Embryonic facial prominence (tissue), 1 donor: ENCODE measurements at regions not wholly inside any gene's neighbourhood (a gene's known extent, or its start where the extent isn't known, plus 50 kb on each side); places are given as distances from the start of the nearest gene placed in this dataset.
A peak's percentile ranks its signal among the peaks of the same experiment; 100 is the strongest.
"Not testable (repeated sequence)": the region's sequence is repeated elsewhere in the genome, so short reads cannot be mapped to it uniquely, and the experiment has no call there.

Experiments used
- DNase-seq: peaks from one replicate; pipeline ENCODE4 v3.0.0-alpha.2; 2016; ENCODE audit errors: extremely low spot score

GRCh38 chr4:9505341-9505740, 61.1 kb downstream of the DEFB131A start:
- not testable (repeated sequence) for DNase-seq

- not testable (repeated sequence) for DNase-seq
These were observed 62.5 kb downstream of the DEFB131A start for GRCh38 chr4:9506672-9507071.

- not testable (repeated sequence) for DNase-seq
These were observed 68.7 kb downstream of the DEFB131A start for GRCh38 chr4:9512941-9513340.

GRCh38 chr4:9519631-9520030, 75.4 kb downstream of the DEFB131A start:
- not testable (repeated sequence) for DNase-seq

GRCh38 chr4:9522903-9523302, 78.7 kb downstream of the DEFB131A start:
- not testable (repeated sequence) for DNase-seq

- DNase-seq: not testable (repeated sequence)
These were observed 80.2 kb downstream of the DEFB131A start for GRCh38 chr4:9524406-9524805.

GRCh38 chr4:9532134-9532862, 88.1 kb downstream of the DEFB131A start:
- DNase-seq: peak; percentile 6

- not testable (repeated sequence) for DNase-seq
These were observed 88.6 kb downstream of the DEFB131A start for GRCh38 chr4:9532863-9533192.

- DNase-seq: not testable (repeated sequence)
These were observed 92.9 kb downstream of the DEFB131A start for GRCh38 chr4:9537101-9537500.

- DNase-seq: not testable (repeated sequence)
These were observed 95.8 kb downstream of the DEFB131A start for GRCh38 chr4:9539939-9540520.

- not testable (repeated sequence) for DNase-seq
These were observed 97.2 kb downstream of the DEFB131A start for GRCh38 chr4:9541388-9541915.

GRCh38 chr4:9544851-9545250, 100.6 kb downstream of the DEFB131A start:
- DNase-seq: not testable (repeated sequence)

GRCh38 chr4:9547470-9547869, 103.3 kb downstream of the DEFB131A start:
- DNase-seq: not testable (repeated sequence)

GRCh38 chr4:9556076-9556475, 111.9 kb downstream of the DEFB131A start:
- DNase-seq: not testable (repeated sequence)

- not testable (repeated sequence) for DNase-seq
These were observed 133.7 kb downstream of the DEFB131A start for GRCh38 chr4:9577869-9578268.

- not testable (repeated sequence) for DNase-seq
These were observed 138.7 kb downstream of the DEFB131A start for GRCh38 chr4:9582880-9583279.

GRCh38 chr4:9592010-9592409, 147.8 kb downstream of the DEFB131A start:
- no peak for DNase-seq

- no peak for DNase-seq
These were observed 150.7 kb downstream of the DEFB131A start for GRCh38 chr4:9594948-9595347.

- DNase-seq: not testable (repeated sequence)
These were observed 151.3 kb downstream of the DEFB131A start for GRCh38 chr4:9595531-9595930.

- no peak for DNase-seq
These were observed 155.1 kb downstream of the DEFB131A start for GRCh38 chr4:9599266-9599665.

- no peak for DNase-seq
These were observed 156.0 kb downstream of the DEFB131A start for GRCh38 chr4:9600246-9600645.

- DNase-seq: no peak
These were observed 158.2 kb downstream of the DEFB131A start for GRCh38 chr4:9602389-9602914.
